Panc1 (cell line): ENCODE measurements at regions not wholly inside any gene's neighbourhood (a gene's known extent, or its start where the extent isn't known, plus 50 kb on each side); places are given as distances from the start of the nearest gene placed in this dataset.

ENCODE experiments used
- ATAC-seq: fragments of 200-7000 bp; cut with Tn5 transposase; 2 replicates; pipeline ENCODE4 v1.9.1; 2020; ENCODE audit warnings: mild to moderate bottlenecking, moderate library complexity
- BruUV-seq: library from RNA; stranded (reverse); fragments of 400-500 nt; replicated peaks from 2 replicates; lab custom pipeline; 2021; lab: Mats Ljungman, UMichigan
- CTCF ChIA-PET: fragments of 300-600 bp; sonication (Branson Sonifier 250); formaldehyde crosslinking; loops from one replicate; lab custom pipeline; 2022; ENCODE audit warnings: antibody characterized with exemption; lab: Charles Lee
- POLR2A ChIA-PET: fragments of 300-600 bp; sonication (Branson Sonifier 250); formaldehyde crosslinking; loops from one replicate; lab custom pipeline; 2022; ENCODE audit warnings: antibody characterized with exemption; lab: Charles Lee
- DNase-seq: peaks from one replicate; pipeline ENCODE4 v3.0.0-alpha.2; 2010; ENCODE audit warnings: low read depth, low spot score
- H3K27ac ChIP-seq: 2 replicates; pipeline ENCODE4 v1.5.1; 2011; ENCODE audit warnings: mild to moderate bottlenecking, low read length, inconsistent platforms
- H3K27me3 ChIP-seq: fragments of 200-500 bp; sonication (Bioruptor generic); 2 replicates; pipeline ENCODE4 v1.6.0; 2014; ENCODE audit warnings: low read length, inconsistent platforms; ENCODE audit not compliant: control insufficient read depth, insufficient read depth
- H3K36me3 ChIP-seq: fragments of 200-500 bp; sonication (Bioruptor generic); 2 replicates; pipeline ENCODE4 v1.5.1; 2014; ENCODE audit warnings: inconsistent platforms, mild to moderate bottlenecking, low read length, moderate library complexity; ENCODE audit not compliant: control insufficient read depth, insufficient read depth
- H3K4me1 ChIP-seq: 2 replicates; pipeline ENCODE4 v1.5.1; 2011; ENCODE audit warnings: inconsistent platforms, mild to moderate bottlenecking, low read length, moderate library complexity; ENCODE audit not compliant: control insufficient read depth, insufficient read depth
- H3K4me3 ChIP-seq, 2 experiments: 2 replicates each; pipeline ENCODE4 v1.5.1; 2011 to 2012; ENCODE audit warnings: low read depth in 2 of 2, low read length in 2 of 2, mild to moderate bottlenecking in 2 of 2, inconsistent platforms in 1 of 2, moderate library complexity in 1 of 2
- H3K9me3 ChIP-seq: fragments of 200-500 bp; sonication (Bioruptor generic); 2 replicates; pipeline ENCODE4 v1.5.1; 2014; ENCODE audit warnings: low read depth, mild to moderate bottlenecking, inconsistent platforms, low read length, moderate library complexity; ENCODE audit not compliant: control insufficient read depth, insufficient read depth
- POLR2AphosphoS5 ChIP-seq: IDR thresholded peaks from 2 replicates; pipeline ENCODE4 v1.6.1; 2012; ENCODE audit warnings: mild to moderate bottlenecking, low read depth, low read length, moderate library complexity
- SIN3A ChIP-seq: IDR thresholded peaks from 2 replicates; pipeline ENCODE4 v1.6.1; 2012; ENCODE audit warnings: low read depth, mild to moderate bottlenecking, low read length, moderate library complexity, borderline replicate concordance; ENCODE audit not compliant: insufficient read depth
- TCF7L2 ChIP-seq: IDR thresholded peaks from 2 replicates; pipeline ENCODE4 v1.6.1; 2011; ENCODE audit warnings: mild to moderate bottlenecking, low read depth, low read length, inconsistent platforms
- in situ Hi-C: cut with HindIII; loops from 2 replicates; pipeline ENCODE4 v1.10.0; 2016; ENCODE audit warnings: low sequenced_read_pairs, low pct_unique_long_range_greater_than_20kb
- intact Hi-C: fragments of 100-400 bp; cut with micrococcal nuclease; formaldehyde crosslinking; loops from one replicate; pipeline ENCODE4 v1.10.0; 2022; ENCODE audit not compliant: unreplicated experiment
- TF ChIP-seq, protein P1 (sequence below), 2 experiments: IDR thresholded peaks; 2 replicates each; pipeline ENCODE4 v1.6.1; 2011 to 2012; ENCODE audit warnings: low read depth in 2 of 2, control low read depth in 1 of 2, low read length in 1 of 2, mild to moderate bottlenecking in 1 of 2, moderate library complexity in 1 of 2; ENCODE audit not compliant: insufficient read depth in 1 of 2
- TF ChIP-seq, protein P2 (sequence below): fragments of 450-650 bp; IDR thresholded peaks from 2 replicates; pipeline ENCODE4 v1.5.1; 2017; ENCODE audit warnings: mild to moderate bottlenecking

DNA sequence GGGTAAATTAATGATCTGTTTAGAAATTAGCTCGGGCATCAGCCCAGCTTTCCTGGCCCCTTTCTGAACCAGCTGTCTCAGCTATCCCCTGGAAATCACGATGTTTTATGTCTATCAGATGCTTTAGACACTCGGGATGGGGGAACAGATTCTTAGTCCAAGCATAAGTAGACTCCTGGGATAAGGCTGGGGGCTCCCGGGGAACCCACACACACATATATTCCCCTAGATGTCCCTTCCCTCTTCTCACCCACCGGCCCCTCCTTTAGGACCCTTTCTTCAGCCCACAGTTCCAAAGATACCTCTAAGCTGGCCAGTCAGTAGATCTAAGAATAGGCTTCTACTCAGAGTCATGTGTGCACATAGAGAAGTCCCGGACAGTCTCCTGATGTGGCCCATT is 151.5 kb upstream of the COPS8 start:
- Histone ChIP-seq H3K9me3 (no peaks in the 10 kb centered on the region), H3K27me3 (peaks cover 14% of the 10 kb centered on the region), H3K36me3 (no peaks in the 10 kb centered on the region), H3K4me3 (no peak overlapping the region), H3K4me1 (no peaks in the 10 kb centered on the region), H3K27ac (no peak overlapping the region)
- in situ Hi-C loops = no loop called here
- DNase-seq (no peak), ATAC-seq (no peak)
- no TSS peak for BruUV-seq
- intact Hi-C loops = no loop called here
- ChIA-PET POLR2A (no interaction called here), CTCF (no interaction called here)
- TF ChIP-seq POLR2AphosphoS5 (no peak), TCF7L2 (no peak), SIN3A (no peak)
- TF ChIP-seq, protein P1, sequence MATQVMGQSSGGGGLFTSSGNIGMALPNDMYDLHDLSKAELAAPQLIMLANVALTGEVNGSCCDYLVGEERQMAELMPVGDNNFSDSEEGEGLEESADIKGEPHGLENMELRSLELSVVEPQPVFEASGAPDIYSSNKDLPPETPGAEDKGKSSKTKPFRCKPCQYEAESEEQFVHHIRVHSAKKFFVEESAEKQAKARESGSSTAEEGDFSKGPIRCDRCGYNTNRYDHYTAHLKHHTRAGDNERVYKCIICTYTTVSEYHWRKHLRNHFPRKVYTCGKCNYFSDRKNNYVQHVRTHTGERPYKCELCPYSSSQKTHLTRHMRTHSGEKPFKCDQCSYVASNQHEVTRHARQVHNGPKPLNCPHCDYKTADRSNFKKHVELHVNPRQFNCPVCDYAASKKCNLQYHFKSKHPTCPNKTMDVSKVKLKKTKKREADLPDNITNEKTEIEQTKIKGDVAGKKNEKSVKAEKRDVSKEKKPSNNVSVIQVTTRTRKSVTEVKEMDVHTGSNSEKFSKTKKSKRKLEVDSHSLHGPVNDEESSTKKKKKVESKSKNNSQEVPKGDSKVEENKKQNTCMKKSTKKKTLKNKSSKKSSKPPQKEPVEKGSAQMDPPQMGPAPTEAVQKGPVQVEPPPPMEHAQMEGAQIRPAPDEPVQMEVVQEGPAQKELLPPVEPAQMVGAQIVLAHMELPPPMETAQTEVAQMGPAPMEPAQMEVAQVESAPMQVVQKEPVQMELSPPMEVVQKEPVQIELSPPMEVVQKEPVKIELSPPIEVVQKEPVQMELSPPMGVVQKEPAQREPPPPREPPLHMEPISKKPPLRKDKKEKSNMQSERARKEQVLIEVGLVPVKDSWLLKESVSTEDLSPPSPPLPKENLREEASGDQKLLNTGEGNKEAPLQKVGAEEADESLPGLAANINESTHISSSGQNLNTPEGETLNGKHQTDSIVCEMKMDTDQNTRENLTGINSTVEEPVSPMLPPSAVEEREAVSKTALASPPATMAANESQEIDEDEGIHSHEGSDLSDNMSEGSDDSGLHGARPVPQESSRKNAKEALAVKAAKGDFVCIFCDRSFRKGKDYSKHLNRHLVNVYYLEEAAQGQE (IDR thresholded peaks at IDR 0.05; ENCODE audit: insufficient read depth in 1 of 2, low read depth in 2 of 2, low read length in 1 of 2) = no peak
- TF ChIP-seq, protein P2, sequence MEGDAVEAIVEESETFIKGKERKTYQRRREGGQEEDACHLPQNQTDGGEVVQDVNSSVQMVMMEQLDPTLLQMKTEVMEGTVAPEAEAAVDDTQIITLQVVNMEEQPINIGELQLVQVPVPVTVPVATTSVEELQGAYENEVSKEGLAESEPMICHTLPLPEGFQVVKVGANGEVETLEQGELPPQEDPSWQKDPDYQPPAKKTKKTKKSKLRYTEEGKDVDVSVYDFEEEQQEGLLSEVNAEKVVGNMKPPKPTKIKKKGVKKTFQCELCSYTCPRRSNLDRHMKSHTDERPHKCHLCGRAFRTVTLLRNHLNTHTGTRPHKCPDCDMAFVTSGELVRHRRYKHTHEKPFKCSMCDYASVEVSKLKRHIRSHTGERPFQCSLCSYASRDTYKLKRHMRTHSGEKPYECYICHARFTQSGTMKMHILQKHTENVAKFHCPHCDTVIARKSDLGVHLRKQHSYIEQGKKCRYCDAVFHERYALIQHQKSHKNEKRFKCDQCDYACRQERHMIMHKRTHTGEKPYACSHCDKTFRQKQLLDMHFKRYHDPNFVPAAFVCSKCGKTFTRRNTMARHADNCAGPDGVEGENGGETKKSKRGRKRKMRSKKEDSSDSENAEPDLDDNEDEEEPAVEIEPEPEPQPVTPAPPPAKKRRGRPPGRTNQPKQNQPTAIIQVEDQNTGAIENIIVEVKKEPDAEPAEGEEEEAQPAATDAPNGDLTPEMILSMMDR = no peak

DNA sequence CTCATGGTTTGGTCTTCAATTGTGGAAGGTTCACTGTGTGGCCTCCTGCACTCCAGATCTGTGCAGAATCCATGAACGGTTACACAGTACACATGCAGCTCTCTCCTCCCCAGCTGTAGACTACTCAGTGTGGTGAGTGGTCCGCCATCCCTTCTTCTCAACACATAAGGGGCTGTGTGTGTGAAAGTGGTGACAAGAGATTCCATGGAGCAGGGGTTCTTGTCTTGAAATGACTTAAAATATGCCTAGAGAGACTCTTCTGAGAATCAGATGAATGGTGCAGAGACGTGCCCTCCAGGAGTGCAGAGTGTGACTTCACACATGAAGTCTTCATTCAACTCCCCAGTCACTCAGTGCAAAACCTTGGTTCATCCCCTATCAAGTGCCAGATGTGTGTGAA is 151.0 kb upstream of the COPS8 start:
- peaks cover 14% of the 10 kb centered on the region for H3K27me3 ChIP-seq
- no peaks in the 10 kb centered on the region for H3K4me1 ChIP-seq
- DNase-seq (no peak), ATAC-seq (no peak)
- no peak overlapping the region for H3K4me3 ChIP-seq
- H3K27ac ChIP-seq = no peak overlapping the region
- ChIA-PET CTCF (no interaction called here), POLR2A (no interaction called here)
- intact Hi-C loops (no loop called here), in situ Hi-C loops (no loop called here)
- no peaks in the 10 kb centered on the region for H3K9me3 ChIP-seq
- TF ChIP-seq, protein P2 = no peak
- TF ChIP-seq, protein P1 (IDR thresholded peaks at IDR 0.05; ENCODE audit: insufficient read depth in 1 of 2, low read depth in 2 of 2, low read length in 1 of 2) = no peak
- TF ChIP-seq POLR2AphosphoS5 = no peak
- no peak for TF ChIP-seq TCF7L2
- no peak for TF ChIP-seq SIN3A
- BruUV-seq = no TSS peak
- H3K36me3 ChIP-seq = no peaks in the 10 kb centered on the region
